Activated naive CD4-positive, alpha-beta T cell treated with anti-CD3 and anti-CD28 coated beads, Interleukin-2, amount 50 U/mL, for 72 hours (primary cell): ENCODE measurements at regions not wholly inside any gene's neighbourhood (a gene's known extent, or its start where the extent isn't known, plus 50 kb on each side); places are given as distances from the start of the nearest gene placed in this dataset.
A peak's percentile ranks its signal among the peaks of the same experiment; 100 is the strongest.

ENCODE experiments used
- ATAC-seq, 2 donors: fragments of 150-1000 bp; cut with Tn5 transposase; 2 replicates each; pipeline ENCODE4 v1.10.0; 2021; ENCODE audit warnings: mild to moderate bottlenecking in 2 of 2, moderate library complexity in 2 of 2
- DNase-seq, 2 donors: peaks; one replicate each; pipeline ENCODE4 v3.0.0; 2021 to 2022; ENCODE audit warnings: low spot score in 2 of 2
- H3K27ac Mint-ChIP-seq, 2 donors: one replicate each; pipeline ENCODE4 v1.8.0; 2022; ENCODE audit warnings: mild to moderate bottlenecking in 2 of 2, mixed read lengths in 2 of 2
- H3K36me3 Mint-ChIP-seq, 2 donors: one replicate each; pipeline ENCODE4 v1.8.0; 2022; ENCODE audit warnings: mixed read lengths in 2 of 2
- H3K9me3 Mint-ChIP-seq, 2 donors: one replicate each; pipeline ENCODE4 v1.8.0; 2022; ENCODE audit warnings: mixed read lengths in 2 of 2

DNA sequence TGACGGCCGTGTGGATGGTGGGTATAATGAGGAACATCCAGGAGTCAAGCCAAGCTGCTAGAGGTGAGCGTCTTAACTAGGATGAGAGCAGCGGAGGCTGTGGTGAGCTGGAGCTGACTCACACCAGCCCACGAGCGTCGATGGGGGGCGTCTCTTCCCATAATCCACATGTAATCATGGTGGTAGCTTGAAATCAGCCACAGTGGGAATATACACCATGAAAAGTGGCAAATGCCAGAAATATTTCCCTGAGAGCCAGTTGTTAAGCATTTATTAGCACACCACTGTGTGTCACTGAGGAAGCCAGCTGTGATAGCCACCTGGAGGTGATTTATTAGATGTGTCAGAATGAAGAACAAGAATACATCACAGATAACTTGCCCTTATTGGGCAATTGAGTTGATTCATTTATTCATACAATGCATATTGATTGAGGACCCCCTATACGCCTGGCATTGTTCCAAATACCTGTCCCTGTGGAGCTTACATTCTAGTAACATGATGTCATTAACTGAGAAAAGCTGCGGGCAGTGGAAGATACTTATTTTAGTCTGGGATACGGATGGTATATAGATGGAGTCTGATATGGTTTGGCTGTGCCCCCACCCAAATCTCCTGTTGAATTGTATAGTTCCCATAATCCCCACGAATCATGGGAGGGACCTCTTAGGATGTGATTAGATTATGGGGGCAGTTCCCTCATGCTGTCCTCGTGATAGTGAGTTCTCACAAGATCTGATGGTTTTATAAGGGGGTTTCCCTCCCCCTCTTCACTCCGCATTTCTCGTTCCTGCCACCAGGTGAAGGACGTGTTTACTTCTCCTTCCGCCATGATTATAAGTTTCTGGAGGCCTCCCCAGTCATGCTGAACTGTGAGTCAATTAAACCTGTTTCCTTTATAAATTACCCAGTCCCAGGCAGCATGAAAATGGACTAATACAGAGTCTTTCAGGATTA, 473.4 kb downstream of the METTL15 start:
- ATAC-seq (no peak), DNase-seq (no peak)
- Mint-ChIP-seq H3K36me3 (no peaks in the 10 kb centered on the region), H3K9me3 (peaks cover 6 to 10% of the 10 kb centered on the region in 2 donors), H3K27ac (no peak overlapping the region)

DNA sequence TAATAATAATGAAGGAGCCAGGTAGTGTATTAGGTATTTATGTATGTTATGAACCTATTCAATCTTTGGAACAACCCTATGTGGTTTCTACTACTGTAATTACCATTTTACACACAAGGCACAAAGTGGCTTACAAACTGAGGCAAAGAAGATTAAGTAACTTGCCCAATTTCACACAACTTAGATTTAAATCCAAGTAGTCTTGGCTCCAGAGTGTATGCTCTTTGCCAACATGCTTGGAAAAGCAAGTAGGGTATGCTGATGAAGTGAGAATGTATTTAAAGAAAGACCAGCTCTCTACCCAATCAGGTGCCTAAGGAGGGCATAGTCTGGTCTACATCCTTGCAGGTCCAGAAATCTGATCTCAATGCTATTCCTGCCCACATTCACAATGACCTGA, 463.2 kb downstream of the METTL15 start:
- H3K27ac Mint-ChIP-seq, result no peak overlapping the region
- no peak for ATAC-seq
- DNase-seq, result no peak
- H3K9me3 Mint-ChIP-seq, result peaks cover 5 to 7% of the 10 kb centered on the region in 2 donors
- H3K36me3 Mint-ChIP-seq, result peaks cover 0 to 7% of the 10 kb centered on the region in 2 donors

DNA sequence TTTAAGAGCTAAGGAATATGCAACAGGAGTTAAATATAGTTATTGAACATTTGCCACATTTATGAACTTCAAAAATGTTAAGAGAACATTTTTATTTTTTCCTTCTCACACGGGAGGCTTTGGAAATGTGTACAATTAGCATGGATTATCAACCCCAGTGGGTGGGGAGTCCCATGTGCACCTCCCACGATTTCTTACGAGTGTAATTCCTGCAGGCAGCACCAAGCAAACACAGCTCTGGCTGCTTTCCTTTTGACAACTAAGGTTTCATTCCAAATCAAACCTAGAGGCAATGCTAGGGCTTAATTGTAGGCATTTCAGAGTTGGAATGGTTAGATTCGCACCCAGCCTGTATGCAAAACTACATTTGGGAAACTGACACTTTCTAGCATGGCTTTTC, 460.9 kb downstream of the METTL15 start:
- Mint-ChIP-seq H3K36me3 (peaks cover 0 to 7% of the 10 kb centered on the region in 2 donors), H3K27ac (no peak overlapping the region), H3K9me3 (peaks cover 7 to 9% of the 10 kb centered on the region in 2 donors)
- no peak for ATAC-seq
- DNase-seq, result no peak

DNA sequence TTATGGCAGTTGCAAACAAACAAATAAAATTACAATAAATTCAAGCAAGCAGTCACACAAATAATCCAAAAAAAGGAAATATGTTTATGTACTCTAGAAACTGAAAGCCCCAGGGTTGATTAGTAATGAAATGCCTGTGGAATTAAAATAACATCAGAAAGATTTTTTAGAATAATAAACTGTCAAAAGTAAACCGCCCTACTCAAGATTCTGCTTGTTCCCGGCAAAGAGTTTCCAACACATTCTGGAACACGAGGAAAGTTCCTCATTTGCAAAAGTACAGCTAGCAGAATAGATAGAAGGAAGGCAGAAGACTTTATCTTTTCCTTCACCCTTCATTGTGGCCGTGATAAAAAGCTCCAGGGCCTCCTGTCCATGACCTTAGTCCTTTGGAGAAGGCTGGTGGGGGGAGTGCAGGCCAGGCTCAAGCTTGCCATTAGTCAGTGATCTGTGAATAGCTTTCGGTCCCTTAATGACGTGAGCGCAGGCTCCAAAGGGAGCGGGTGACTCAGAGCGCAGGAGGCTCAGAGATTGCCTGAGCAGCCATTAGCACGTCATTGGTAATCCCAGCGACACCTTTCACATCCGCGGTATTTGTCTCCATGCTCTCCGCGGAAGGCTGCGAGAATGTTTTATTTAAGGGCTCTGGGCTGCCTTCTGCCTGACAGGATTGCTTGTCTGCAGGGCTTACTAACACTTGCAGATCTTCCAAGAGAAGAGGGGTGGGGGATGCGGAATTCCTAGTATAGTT, 458.3 kb downstream of the METTL15 start:
- no peak for DNase-seq
- H3K27ac Mint-ChIP-seq, result no peak overlapping the region
- peak in 1 of 2 donors; percentile 37 for ATAC-seq
- peaks cover 7 to 12% of the 10 kb centered on the region in 2 donors for H3K9me3 Mint-ChIP-seq
- peaks cover 0 to 7% of the 10 kb centered on the region in 2 donors for H3K36me3 Mint-ChIP-seq

DNA sequence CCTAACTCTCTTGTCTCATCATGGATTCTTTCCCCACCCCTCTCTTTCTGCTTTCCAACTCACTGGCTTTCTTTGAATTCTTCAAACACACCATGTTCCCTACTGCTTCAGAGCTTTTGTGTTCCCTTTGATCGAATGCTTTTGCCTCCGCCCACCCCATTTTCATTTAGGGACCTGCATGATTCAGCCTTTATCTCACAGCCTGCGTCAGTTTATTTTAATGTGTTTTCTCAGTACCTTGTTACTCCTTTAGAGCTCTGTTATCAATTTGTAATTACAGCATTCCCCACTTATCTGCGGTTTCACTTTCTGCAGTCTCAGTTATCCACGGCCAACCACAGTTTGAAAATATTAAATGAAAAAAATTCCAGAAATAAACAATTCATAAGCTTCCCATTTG, 451.3 kb downstream of the METTL15 start:
- no peaks in the 10 kb centered on the region for H3K36me3 Mint-ChIP-seq
- DNase-seq, result no peak
- no peak overlapping the region for H3K27ac Mint-ChIP-seq
- peaks cover 11 to 13% of the 10 kb centered on the region in 2 donors for H3K9me3 Mint-ChIP-seq
- no peak for ATAC-seq

DNA sequence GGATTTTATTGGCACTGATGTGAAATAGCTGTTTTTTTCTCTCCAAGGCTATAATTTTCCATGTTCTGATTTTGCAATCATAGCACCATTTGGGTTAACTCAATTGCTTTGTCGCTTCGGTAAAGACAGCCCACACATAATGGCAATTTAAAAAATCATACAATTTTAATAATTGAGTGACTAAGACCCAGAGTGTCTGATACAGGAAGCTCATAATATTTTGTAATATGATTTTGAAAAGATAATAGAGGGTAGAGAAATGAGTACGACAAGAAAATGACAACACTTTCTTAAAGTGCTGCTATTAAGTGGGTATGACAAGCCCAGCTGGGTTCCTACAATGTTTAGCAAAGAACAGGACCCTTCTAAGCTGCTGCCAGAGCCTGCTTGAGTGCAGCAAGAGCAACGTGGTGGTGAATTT, 439.1 kb downstream of the METTL15 start:
- Mint-ChIP-seq H3K36me3 (no peaks in the 10 kb centered on the region), H3K9me3 (no peaks in the 10 kb centered on the region), H3K27ac (no peak overlapping the region)
- DNase-seq, result no peak
- no peak for ATAC-seq

DNA sequence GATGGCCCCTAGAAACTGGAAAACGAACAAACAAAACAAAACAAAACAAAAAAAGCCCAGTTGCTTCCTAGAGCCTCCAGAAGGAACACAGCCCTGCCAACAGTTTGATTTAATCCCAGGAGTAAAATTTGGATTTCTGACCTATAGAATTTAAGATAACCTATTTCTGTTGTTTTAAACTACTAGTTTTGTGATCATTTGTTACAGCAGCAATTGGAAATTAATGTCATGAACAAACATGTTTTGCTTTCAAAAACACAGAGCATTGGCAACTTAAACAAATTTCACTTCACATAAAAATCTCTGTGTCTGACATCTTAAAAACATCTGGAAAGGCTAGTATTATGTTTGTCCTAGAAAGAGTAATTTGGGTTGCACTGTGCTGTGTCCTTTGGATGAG, 437.3 kb downstream of the METTL15 start:
- Mint-ChIP-seq H3K27ac (no peak overlapping the region), H3K36me3 (no peaks in the 10 kb centered on the region), H3K9me3 (no peaks in the 10 kb centered on the region)
- DNase-seq (no peak), ATAC-seq (no peak)

DNA sequence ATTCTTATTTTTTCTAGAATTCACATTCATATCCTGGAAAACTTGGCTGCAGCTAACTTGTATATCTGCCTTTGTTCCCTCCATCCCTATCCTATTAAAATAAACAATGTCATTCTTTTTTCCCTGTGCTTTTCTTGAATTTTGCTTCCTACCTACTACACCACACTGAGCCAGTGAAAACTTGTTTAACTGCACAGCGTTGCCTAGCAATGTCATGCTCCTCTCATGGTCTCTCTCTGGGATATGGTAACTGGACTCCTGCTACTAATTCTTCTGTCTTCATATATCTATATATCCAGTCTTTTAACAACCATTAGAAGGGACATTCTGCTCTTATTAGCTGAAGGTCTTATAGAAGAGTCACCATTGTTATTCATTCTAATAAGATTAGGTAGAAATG, 434.4 kb downstream of the METTL15 start:
- no peaks in the 10 kb centered on the region for H3K9me3 Mint-ChIP-seq

DNA sequence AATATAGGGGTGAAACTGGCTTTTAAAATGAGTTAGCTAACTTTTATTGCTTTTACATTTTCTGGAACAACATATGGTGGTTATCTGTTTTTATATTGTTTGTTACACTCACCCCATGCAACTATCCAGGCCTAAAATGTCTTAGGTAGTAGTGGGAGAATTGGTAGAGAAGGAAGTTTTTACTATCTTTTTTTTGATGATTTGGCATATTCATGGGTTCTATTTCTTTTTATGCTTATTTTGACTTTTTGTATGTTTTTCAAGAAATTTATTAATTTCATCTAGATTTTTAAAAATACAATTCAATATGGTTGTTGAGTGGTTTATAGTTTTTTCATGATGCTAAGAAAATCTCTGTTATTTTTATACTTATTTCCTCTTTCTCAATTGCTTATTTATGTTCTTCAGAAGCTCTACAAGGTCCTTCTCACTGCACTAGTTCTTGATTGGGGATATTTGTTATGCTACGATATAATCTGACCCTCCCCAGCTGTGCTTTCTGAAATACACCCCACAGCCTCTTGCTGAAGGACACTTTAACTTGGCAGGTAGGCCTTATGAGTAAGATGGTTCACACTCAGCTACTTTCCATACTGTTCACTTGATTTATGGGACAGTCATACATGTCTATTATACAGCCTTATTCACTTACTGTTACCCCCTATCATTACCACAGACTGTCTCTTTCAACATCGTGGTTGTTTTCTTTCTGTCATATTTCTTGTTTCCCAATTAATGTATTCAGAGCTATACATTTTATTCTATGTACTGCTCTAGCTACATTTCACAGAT, 431.2 kb downstream of the METTL15 start:
- Mint-ChIP-seq H3K27ac (no peak overlapping the region), H3K9me3 (no peaks in the 10 kb centered on the region), H3K36me3 (no peaks in the 10 kb centered on the region)
- DNase-seq (no peak), ATAC-seq (no peak)

More for the DNA sequence above, 434.4 kb downstream of the METTL15 start:
- ATAC-seq (no peak), DNase-seq (no peak)
- Mint-ChIP-seq H3K36me3 (no peaks in the 10 kb centered on the region), H3K27ac (no peak overlapping the region)

DNA sequence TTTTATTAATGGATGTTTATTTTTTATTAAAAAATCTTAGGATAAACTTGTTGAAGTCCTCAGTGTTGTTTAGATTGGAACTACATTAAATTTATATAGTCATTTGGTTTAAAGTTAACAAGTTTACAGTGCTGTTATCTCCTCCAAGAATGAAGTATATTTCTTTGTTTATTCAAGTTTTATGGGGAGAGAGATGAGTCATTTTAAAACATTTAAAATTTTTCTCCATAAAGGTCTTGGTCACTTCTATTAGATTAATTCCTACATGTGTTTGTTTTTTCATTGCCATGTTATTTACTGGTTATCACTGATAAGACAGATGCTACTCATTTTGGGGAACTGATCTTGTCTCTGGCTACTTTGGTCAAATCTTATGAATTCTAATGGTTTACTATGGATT, 429.6 kb downstream of the METTL15 start:
- no peaks in the 10 kb centered on the region for H3K36me3 Mint-ChIP-seq
- H3K9me3 Mint-ChIP-seq, result no peaks in the 10 kb centered on the region
- no peak overlapping the region for H3K27ac Mint-ChIP-seq

DNA sequence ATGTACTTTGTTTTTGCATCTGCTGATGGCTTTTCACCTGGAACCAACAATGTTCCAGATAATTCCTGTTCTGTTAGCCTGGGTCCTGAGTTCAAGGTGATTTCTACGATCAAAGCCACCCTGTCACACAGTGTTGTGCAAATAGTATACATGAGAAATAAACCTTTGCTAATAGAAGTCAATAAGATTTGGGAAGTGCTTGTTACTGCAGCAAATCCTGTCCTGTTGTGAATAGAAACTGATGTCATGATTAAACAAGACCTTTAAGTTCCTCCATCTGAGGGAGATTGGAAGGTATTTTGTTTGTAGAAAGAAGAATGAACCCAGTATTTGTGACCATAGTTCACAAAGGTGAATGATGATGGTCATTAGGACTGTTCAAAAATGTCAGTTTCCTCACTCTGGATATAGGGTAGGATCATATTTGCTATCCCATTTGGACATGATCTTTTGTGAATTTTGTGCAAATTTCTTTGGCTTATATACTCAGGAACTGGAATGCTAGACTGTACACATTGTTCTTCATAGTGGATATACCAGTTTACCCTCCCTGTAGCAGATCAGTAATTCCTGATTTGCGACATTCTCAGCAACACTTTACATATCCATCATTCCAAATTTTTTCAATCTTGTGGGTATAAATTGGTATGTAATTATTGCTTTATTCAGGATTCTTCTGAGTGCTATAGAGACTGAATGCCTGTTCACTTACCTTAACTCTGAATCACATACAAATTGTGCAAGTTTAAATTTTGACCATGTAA, 428.5 kb downstream of the METTL15 start:
- no peak overlapping the region for H3K27ac Mint-ChIP-seq
- no peaks in the 10 kb centered on the region for H3K9me3 Mint-ChIP-seq
- DNase-seq (no peak), ATAC-seq (no peak)
- no peaks in the 10 kb centered on the region for H3K36me3 Mint-ChIP-seq

More for the DNA sequence above, 429.6 kb downstream of the METTL15 start:
- no peak for ATAC-seq
- DNase-seq, result no peak

DNA sequence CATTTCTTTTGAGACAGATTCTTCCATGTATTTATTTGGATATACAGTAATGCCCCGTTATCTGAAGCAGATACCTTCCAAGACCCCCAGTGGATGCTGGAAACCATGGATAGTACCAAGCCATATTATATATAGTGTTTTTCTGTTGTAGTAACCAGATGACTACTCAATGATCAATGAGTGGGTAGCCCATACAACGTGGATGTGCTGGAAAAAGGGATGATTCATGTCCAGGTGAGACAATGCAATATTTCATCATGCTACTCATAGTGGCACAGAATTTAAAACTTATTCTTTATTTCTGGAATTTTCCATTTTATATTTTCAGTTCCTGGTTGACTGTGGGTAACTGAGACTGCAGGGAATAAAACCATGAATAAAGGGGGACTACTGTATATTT, 427.5 kb downstream of the METTL15 start:
- ATAC-seq (no peak), DNase-seq (no peak)
- Mint-ChIP-seq H3K36me3 (no peaks in the 10 kb centered on the region), H3K9me3 (no peaks in the 10 kb centered on the region), H3K27ac (no peak overlapping the region)

DNA sequence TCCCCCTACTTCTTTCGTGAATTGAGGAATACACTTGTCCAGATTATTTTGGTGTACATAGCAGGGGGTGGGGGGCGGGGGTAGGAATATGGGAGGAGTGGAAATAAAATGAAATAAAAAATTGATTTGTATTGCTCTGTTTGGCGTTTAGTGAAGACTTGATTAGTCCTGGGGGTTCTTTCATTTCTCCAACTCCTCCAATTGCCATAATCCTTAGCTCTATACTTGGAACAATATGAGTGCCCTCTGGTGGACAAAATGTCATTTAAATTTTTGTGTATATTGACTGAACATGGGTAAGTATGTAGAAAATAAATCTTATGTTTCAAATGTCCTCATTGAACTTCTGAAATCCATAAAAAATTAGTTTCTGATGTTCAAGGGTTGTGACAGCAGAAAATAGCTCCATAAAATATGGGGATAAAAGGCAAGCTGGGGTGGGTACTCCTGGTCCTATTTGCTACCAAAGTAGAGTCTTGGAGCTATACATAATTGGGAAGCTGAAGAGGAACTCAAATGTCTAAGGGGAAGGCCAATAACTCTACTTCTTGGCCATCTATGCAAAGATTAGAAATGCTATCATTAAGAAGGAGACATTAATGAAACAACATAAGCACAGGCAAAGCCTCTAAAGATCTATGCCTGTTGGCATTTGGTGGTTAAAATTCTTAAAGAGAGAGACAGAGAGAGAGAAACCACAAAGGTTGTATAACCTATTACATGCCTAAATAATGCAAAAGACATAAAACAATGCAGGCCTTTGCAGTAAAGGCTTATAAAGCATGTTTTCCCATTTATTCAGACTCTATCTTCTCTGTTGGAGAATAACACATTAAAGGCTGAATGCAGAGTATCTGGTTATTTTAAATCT, 421.6 kb downstream of the METTL15 start:
- peaks cover 8 to 15% of the 10 kb centered on the region in 2 donors for H3K9me3 Mint-ChIP-seq
- DNase-seq, result no peak
- ATAC-seq, result no peak
- H3K36me3 Mint-ChIP-seq, result peaks cover 2 to 10% of the 10 kb centered on the region in 2 donors
- no peak overlapping the region for H3K27ac Mint-ChIP-seq

DNA sequence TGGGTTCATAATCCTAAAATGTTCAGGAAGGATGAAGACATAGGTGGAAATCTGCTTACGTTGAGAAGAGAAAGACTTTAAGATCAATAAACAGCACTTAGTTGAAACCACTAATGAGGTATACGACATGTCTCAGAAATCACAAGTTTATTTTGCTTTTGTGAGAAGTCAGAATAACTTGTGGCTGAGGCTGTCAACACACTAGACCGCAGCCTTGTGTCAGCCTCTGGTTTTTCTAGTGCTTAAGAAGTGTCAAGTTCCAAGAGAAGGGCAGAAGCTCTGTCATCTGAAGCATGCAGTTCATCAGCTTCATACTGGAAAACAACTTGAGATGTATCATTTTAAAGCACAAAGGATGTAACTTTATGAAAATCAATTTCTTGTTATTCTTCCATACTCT, 420.9 kb downstream of the METTL15 start:
- no peak for DNase-seq
- Mint-ChIP-seq H3K27ac (no peak overlapping the region), H3K36me3 (peaks cover 8 to 13% of the 10 kb centered on the region in 2 donors), H3K9me3 (peaks cover 12 to 21% of the 10 kb centered on the region in 2 donors)
- no peak for ATAC-seq

DNA sequence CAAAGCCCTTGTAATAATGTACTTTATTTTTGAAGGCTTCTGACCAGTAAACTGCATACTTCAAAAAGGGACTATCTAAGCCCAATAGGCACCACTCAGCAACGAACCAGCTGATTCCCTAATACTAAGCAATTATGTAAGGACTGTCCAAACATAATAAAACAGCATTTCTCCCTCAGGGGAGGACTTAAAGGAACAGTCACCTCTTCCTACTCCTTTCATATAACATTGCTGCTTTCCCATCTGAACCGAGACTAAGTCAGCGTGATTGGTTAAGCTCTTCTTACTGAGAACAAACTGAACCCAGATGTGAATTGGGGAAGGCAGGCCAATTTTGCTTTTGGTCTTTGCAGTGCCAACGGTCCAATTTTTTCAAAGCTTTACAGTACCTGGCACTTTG, 420.0 kb downstream of the METTL15 start:
- Mint-ChIP-seq H3K9me3 (peaks cover 12 to 23% of the 10 kb centered on the region in 2 donors), H3K36me3 (peaks cover 8 to 13% of the 10 kb centered on the region in 2 donors), H3K27ac (no peak overlapping the region)
- DNase-seq, result no peak
- ATAC-seq, result no peak
